GM12892 (cell line): ENCODE measurements at regions not wholly inside any gene's neighbourhood (a gene's known extent, or its start where the extent isn't known, plus 50 kb on each side); places are given as distances from the start of the nearest gene placed in this dataset.

Experiments used
- POLR2A ChIP-seq: IDR thresholded peaks from 2 replicates; pipeline ENCODE4 v1.6.1; 2011; ENCODE audit warnings: low read depth, low read length, control low read depth
- POLR2AphosphoS5 ChIP-seq: IDR thresholded peaks from 2 replicates; pipeline ENCODE4 v1.6.1; 2011; ENCODE audit warnings: low read depth, low read length, control low read depth
- TAF1 ChIP-seq: IDR thresholded peaks from 2 replicates; pipeline ENCODE4 v1.6.1; 2011; ENCODE audit warnings: low read depth, mild to moderate bottlenecking, control low read depth, low read length, borderline replicate concordance

DNA sequence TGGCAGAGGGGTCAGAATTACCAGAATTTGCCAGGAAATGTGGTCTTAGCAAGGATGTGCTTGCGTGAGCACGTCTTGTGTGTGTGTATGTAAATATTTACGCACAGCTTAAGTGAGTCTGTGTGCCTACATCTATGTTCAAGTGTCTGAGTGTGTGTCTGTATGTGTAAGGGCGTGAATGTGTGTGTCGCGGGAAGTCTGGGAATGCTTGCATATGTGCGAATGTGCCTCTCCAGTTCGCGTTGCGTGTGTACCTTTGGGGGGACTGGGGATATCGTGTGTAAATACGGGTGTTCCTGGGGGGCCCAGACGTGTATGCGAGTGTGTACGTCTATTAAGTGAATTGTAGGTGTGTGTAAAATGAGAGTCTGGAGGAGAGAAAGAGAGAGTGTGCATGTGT lies 68.6 kb upstream of the POU3F1 start:
- TF ChIP-seq POLR2A (no peak), POLR2AphosphoS5 (no peak), TAF1 (no peak)
